ENCODE measurements at regions not wholly inside any gene's neighbourhood (a gene's known extent, or its start where the extent isn't known, plus 50 kb on each side); places are given as distances from the start of the nearest gene placed in this dataset.

DNA sequence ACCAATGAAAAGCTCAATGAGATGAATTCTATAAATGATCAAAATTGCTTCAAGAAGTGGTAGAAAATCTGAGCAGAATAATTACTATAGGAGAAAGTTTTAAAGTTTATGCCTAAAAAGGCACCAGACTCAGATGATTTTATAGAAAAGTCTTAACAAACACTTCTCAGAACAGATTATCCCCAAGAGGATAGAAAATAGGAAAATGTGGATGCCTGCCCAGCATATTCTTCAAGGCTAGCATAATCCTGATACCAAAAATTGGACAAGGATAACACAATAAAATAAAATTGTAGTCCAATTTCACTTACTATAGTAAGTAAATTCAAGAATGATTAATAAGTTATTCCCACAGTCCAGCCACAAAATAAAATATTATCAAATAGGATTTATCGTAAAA lies 397.0 kb downstream of the NR2F1-AS1 start:
- Histone ChIP-seq H3K4me3 (ENCODE audit: insufficient read depth, low read length) (no peak overlapping the region), H2AFZ (ENCODE audit: low read length) (no peak overlapping the region), H3K36me3 (ENCODE audit: insufficient read depth, low read length) (no peaks in the 10 kb centered on the region), H3K79me2 (ENCODE audit: insufficient read depth, low read length) (no peaks in the 10 kb centered on the region), H3K4me2 (ENCODE audit: insufficient read depth, low read length) (no peak overlapping the region), H3K9me3 (ENCODE audit: low read depth, low read length) (no peaks in the 10 kb centered on the region), H3K4me1 (ENCODE audit: insufficient read depth, low read length) (peaks cover 17% of the 10 kb centered on the region), H4K20me1 (ENCODE audit: insufficient read depth, low read length) (no peaks in the 10 kb centered on the region), H3K27ac (ENCODE audit: low read depth, low read length) (no peak overlapping the region), H3K27me3 (ENCODE audit: insufficient read depth, low read length) (no peaks in the 10 kb centered on the region)
- TF ChIP-seq CTCF (IDR thresholded peaks at IDR 0.05; ENCODE audit: extremely low read depth, low read depth, low read length): no peak
- no peak for DNase-seq (ENCODE audit: insufficient read length, low spot score, missing footprints)

DNA sequence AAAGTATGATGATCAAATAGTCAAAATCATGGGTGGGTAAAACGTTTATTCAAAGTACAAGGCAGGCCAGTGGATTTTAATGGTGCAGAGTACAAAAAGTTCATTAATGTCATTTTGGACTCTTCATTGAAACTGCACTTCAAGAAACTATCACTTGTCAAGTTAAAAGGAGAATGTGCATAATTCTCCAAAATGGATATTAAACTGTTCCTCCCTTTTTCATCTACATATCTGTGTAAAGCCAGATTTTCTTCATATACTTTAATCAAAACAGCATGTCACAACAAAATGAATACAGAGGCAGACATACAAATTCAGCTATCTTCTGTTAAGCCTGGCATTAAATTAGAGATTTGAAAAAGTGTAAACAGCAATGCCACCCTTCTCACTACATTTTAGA lies 401.6 kb downstream of the NR2F1-AS1 start:
- H3K79me2 ChIP-seq (ENCODE audit: insufficient read depth, low read length): no peaks in the 10 kb centered on the region
- H3K4me3 ChIP-seq (ENCODE audit: insufficient read depth, low read length): no peak overlapping the region
- no peaks in the 10 kb centered on the region for H3K9me3 ChIP-seq (ENCODE audit: low read depth, low read length)
- no peaks in the 10 kb centered on the region for H3K4me1 ChIP-seq (ENCODE audit: insufficient read depth, low read length)
- no peaks in the 10 kb centered on the region for H4K20me1 ChIP-seq (ENCODE audit: insufficient read depth, low read length)
- DNase-seq (ENCODE audit: insufficient read length, low spot score, missing footprints): no peak
- no peak for TF ChIP-seq CTCF (IDR thresholded peaks at IDR 0.05; ENCODE audit: extremely low read depth, low read depth, low read length)
- H2AFZ ChIP-seq (ENCODE audit: low read length): no peak overlapping the region
- H3K27me3 ChIP-seq (ENCODE audit: insufficient read depth, low read length): no peaks in the 10 kb centered on the region
- H3K36me3 ChIP-seq (ENCODE audit: insufficient read depth, low read length): no peaks in the 10 kb centered on the region
- no peak overlapping the region for H3K4me2 ChIP-seq (ENCODE audit: insufficient read depth, low read length)
- no peak overlapping the region for H3K27ac ChIP-seq (ENCODE audit: low read depth, low read length)

- H3K79me2 ChIP-seq (ENCODE audit: insufficient read depth, low read length): no peaks in the 10 kb centered on the region
- no peaks in the 10 kb centered on the region for H4K20me1 ChIP-seq (ENCODE audit: insufficient read depth, low read length)
- H2AFZ ChIP-seq (ENCODE audit: low read length): no peak overlapping the region
- H3K4me2 ChIP-seq (ENCODE audit: insufficient read depth, low read length): no peak overlapping the region
- no peaks in the 10 kb centered on the region for H3K9me3 ChIP-seq (ENCODE audit: low read depth, low read length)
- no peaks in the 10 kb centered on the region for H3K27me3 ChIP-seq (ENCODE audit: insufficient read depth, low read length)
- no peaks in the 10 kb centered on the region for H3K4me1 ChIP-seq (ENCODE audit: insufficient read depth, low read length)
- no peak for TF ChIP-seq CTCF (IDR thresholded peaks at IDR 0.05; ENCODE audit: extremely low read depth, low read depth, low read length)
- no peak overlapping the region for H3K27ac ChIP-seq (ENCODE audit: low read depth, low read length)
- H3K36me3 ChIP-seq (ENCODE audit: insufficient read depth, low read length): no peaks in the 10 kb centered on the region
- DNase-seq (ENCODE audit: insufficient read length, low spot score, missing footprints): no peak
- no peak overlapping the region for H3K4me3 ChIP-seq (ENCODE audit: insufficient read depth, low read length)
Measured at GRCh38 chr5:93174930-93175329, 406.1 kb downstream of the NR2F1-AS1 start.

DNA sequence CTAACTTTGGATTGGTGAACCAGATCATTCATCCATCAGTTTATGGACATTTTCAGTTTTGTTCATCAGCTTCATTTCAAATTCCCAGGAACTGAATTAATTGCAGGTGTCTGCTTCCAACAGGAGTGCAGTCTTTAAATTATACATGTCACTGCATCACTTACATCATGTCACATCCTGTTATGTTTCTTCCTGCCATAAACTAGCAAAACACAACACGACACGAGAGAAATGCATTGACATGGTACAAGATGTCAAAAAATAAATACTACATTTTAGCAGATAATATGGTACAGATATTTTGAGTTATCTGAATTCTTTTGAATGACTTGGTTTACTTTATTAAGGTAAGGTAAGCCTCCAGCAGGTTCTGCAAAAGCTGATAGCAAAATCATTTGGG lies 415.5 kb downstream of the NR2F1-AS1 start:
- H3K79me2 ChIP-seq (ENCODE audit: insufficient read depth, low read length): no peaks in the 10 kb centered on the region

More for the DNA sequence above, 415.5 kb downstream of the NR2F1-AS1 start:
- no peaks in the 10 kb centered on the region for H3K36me3 ChIP-seq (ENCODE audit: insufficient read depth, low read length)
- no peak overlapping the region for H2AFZ ChIP-seq (ENCODE audit: low read length)
- H3K9me3 ChIP-seq (ENCODE audit: low read depth, low read length): no peaks in the 10 kb centered on the region
- TF ChIP-seq CTCF (IDR thresholded peaks at IDR 0.05; ENCODE audit: extremely low read depth, low read depth, low read length): no peak
- DNase-seq (ENCODE audit: insufficient read length, low spot score, missing footprints): no peak
- H3K27ac ChIP-seq (ENCODE audit: low read depth, low read length): no peak overlapping the region
- no peaks in the 10 kb centered on the region for H3K27me3 ChIP-seq (ENCODE audit: insufficient read depth, low read length)
- H3K4me3 ChIP-seq (ENCODE audit: insufficient read depth, low read length): no peak overlapping the region
- no peaks in the 10 kb centered on the region for H4K20me1 ChIP-seq (ENCODE audit: insufficient read depth, low read length)
- peaks cover 39% of the 10 kb centered on the region for H3K4me1 ChIP-seq (ENCODE audit: insufficient read depth, low read length)
- H3K4me2 ChIP-seq (ENCODE audit: insufficient read depth, low read length): no peak overlapping the region
